Neural cell (in vitro differentiated cells): ENCODE measurements at regions not wholly inside any gene's neighbourhood (a gene's known extent, or its start where the extent isn't known, plus 50 kb on each side); places are given as distances from the start of the nearest gene placed in this dataset.

Experiments
- CTCF ChIP-seq: fragments of 450-650 bp; IDR thresholded peaks from 2 replicates; pipeline ENCODE4 v1.5.1; 2014; ENCODE audit warnings: antibody characterized with exemption, mild to moderate bottlenecking, moderate library complexity; ENCODE audit not compliant: poor library complexity, severe bottlenecking
- EP300 ChIP-seq: fragments of 450-650 bp; conservative IDR thresholded peaks from 2 replicates; pipeline ENCODE4 v1.6.1; 2014; ENCODE audit warnings: antibody characterized with exemption, mild to moderate bottlenecking, moderate library complexity; ENCODE audit not compliant: poor library complexity, severe bottlenecking
- EZH2 ChIP-seq: fragments of 200-600, 300-800 bp; shearing (Covaris generic), sonication (generic); IDR thresholded peaks from 2 replicates; pipeline ENCODE4 v1.6.1; 2014; ENCODE audit warnings: antibody characterized with exemption, low read length, borderline replicate concordance, mild to moderate bottlenecking; ENCODE audit not compliant: insufficient read depth, poor library complexity, severe bottlenecking
- MXI1 ChIP-seq: fragments of 450-650 bp; conservative IDR thresholded peaks from 2 replicates; pipeline ENCODE4 v1.6.1; 2014; ENCODE audit warnings: antibody characterized with exemption, mild to moderate bottlenecking; ENCODE audit not compliant: poor library complexity, severe bottlenecking
- POLR2AphosphoS5 ChIP-seq: IDR thresholded peaks from 2 replicates; pipeline ENCODE4 v1.6.1; 2012
- RAD21 ChIP-seq: fragments of 450-650 bp; conservative IDR thresholded peaks from 2 replicates; pipeline ENCODE4 v1.6.1; 2014; ENCODE audit warnings: antibody characterized with exemption, mild to moderate bottlenecking, moderate library complexity
- REST ChIP-seq: IDR thresholded peaks from 2 replicates; pipeline ENCODE4 v1.6.1; 2012; ENCODE audit warnings: borderline replicate concordance
- SMC3 ChIP-seq: fragments of 450-650 bp; conservative IDR thresholded peaks from 2 replicates; pipeline ENCODE4 v1.6.1; 2014; ENCODE audit warnings: antibody characterized with exemption, mild to moderate bottlenecking, moderate library complexity; ENCODE audit not compliant: poor library complexity
- TAF1 ChIP-seq: IDR thresholded peaks from 2 replicates; pipeline ENCODE4 v1.6.1; 2012; ENCODE audit warnings: low read depth

- TF ChIP-seq EZH2 (no peak), SMC3 (no peak), CTCF (no peak), POLR2AphosphoS5 (no peak), MXI1 (no peak), EP300 (no peak), TAF1 (no peak), REST (no peak), RAD21 (no peak)
These were observed 214.4 kb upstream of the LEF1 start for GRCh38 chr4:108383157-108383556.
